ENCODE measurements at regions not wholly inside any gene's neighbourhood (a gene's known extent, or its start where the extent isn't known, plus 50 kb on each side); places are given as distances from the start of the nearest gene placed in this dataset.

- Histone ChIP-seq H3K27me3 (ENCODE audit: insufficient read depth, poor library complexity, severe bottlenecking) (no peaks in the 10 kb centered on the region), H3K4me3 (replicated peaks; ENCODE audit: insufficient read depth, low read length) (no peak overlapping the region), H3K27ac (replicated peaks) (no peak overlapping the region)
- DNase-seq (ENCODE audit: low read depth in 1 of 2, low spot score in 1 of 2) = no peak
- TF ChIP-seq SPI1 (IDR thresholded peaks at IDR 0.05; ENCODE audit: borderline replicate concordance, low read depth) (no peak), GABPA (IDR thresholded peaks at IDR 0.05; ENCODE audit: low read depth) (no peak), REST (IDR thresholded peaks at IDR 0.05; ENCODE audit: insufficient replicate concordance, low read depth) (no peak), POLR2AphosphoS5 (IDR thresholded peaks at IDR 0.05; ENCODE audit: low read depth) (no peak), CTCF (IDR thresholded peaks at IDR 0.05; ENCODE audit: insufficient read depth, low read length) (no peak)
Observed at GRCh38 chr12:68447797-68448260, 115.7 kb upstream of the MDM1 start.

- no peak for TF ChIP-seq GABPA (IDR thresholded peaks at IDR 0.05; ENCODE audit: low read depth)
- TF ChIP-seq CTCF (IDR thresholded peaks at IDR 0.05; ENCODE audit: insufficient read depth, low read length) = no peak
- no peak for TF ChIP-seq REST (IDR thresholded peaks at IDR 0.05; ENCODE audit: insufficient replicate concordance, low read depth)
- no peak for TF ChIP-seq POLR2AphosphoS5 (IDR thresholded peaks at IDR 0.05; ENCODE audit: low read depth)
- TF ChIP-seq SPI1 (IDR thresholded peaks at IDR 0.05; ENCODE audit: borderline replicate concordance, low read depth) = no peak
- Histone ChIP-seq H3K27me3 (ENCODE audit: insufficient read depth, poor library complexity, severe bottlenecking) (no peaks in the 10 kb centered on the region), H3K4me3 (replicated peaks; ENCODE audit: insufficient read depth, low read length) (no peak overlapping the region), H3K27ac (replicated peaks) (no peak overlapping the region)
- DNase-seq (ENCODE audit: low read depth in 1 of 2, low spot score in 1 of 2) = no peak
Observed at GRCh38 chr12:68449196-68449595, 117.0 kb upstream of the MDM1 start.

- no peaks in the 10 kb centered on the region for H3K27me3 ChIP-seq (ENCODE audit: insufficient read depth, poor library complexity, severe bottlenecking)
- H3K4me3 ChIP-seq (replicated peaks; ENCODE audit: insufficient read depth, low read length) = no peak overlapping the region
- TF ChIP-seq SPI1 (IDR thresholded peaks at IDR 0.05; ENCODE audit: borderline replicate concordance, low read depth) (no peak), CTCF (IDR thresholded peaks at IDR 0.05; ENCODE audit: insufficient read depth, low read length) (no peak), POLR2AphosphoS5 (IDR thresholded peaks at IDR 0.05; ENCODE audit: low read depth) (no peak), REST (IDR thresholded peaks at IDR 0.05; ENCODE audit: insufficient replicate concordance, low read depth) (no peak), GABPA (IDR thresholded peaks at IDR 0.05; ENCODE audit: low read depth) (no peak)
- no peak overlapping the region for H3K27ac ChIP-seq (replicated peaks)
- DNase-seq (ENCODE audit: low read depth in 1 of 2, low spot score in 1 of 2) = no peak
Observed at GRCh38 chr12:68450947-68451260, 118.7 kb upstream of the MDM1 start.
